ENCODE measurements at regions not wholly inside any gene's neighbourhood (a gene's known extent, or its start where the extent isn't known, plus 50 kb on each side); places are given as distances from the start of the nearest gene placed in this dataset.

DNA sequence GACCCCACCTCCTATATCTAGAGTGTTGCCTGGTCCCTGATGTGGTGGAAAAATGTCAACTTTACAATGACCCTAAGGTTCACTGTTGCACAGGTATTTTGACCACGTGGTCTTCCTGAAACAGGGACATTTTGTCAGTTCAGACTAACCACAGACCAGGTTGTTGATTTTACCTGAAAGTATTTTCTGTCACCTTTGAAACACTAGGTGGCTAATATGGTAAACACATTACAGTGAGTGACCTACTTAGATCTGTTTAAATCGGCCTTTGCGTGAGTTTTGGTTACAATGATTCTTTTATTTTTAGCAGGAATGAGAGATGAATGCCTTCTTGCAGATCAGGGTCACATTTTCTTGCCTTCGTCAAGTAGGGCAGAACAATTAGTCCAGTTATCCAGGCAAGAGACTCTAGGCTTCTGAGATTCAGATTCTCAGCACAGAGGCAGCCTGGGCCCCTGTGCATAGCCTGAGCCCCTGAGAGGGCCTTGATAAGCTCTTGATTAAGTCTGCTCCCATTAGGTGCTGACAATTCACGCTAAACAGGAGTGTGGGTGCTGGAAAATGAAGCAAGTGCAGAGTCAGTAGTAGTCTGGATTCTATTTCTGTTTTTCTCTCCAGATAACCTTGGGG, 226.2 kb downstream of the KCNS3 start:
- Histone ChIP-seq H3K36me3 (ENCODE audit: control insufficient read depth, insufficient read depth, low read length) (no peaks in the 10 kb centered on the region), H3K27me3 (ENCODE audit: control insufficient read depth, insufficient read depth, low read length) (peaks cover 2% of the 10 kb centered on the region; the same call in 1 of the 2 replicates), H3K4me2 (ENCODE audit: low read depth, low read length) (no peak overlapping the region), H2BK15ac (ENCODE audit: low read depth, low read length) (no peak overlapping the region), H3K4me1 (ENCODE audit: control insufficient read depth, insufficient read depth, low read length) (no peaks in the 10 kb centered on the region), H3K79me1 (ENCODE audit: low read depth in 1 of 2, low read length in 2 of 2) (no peaks in the 10 kb centered on the region), H3K27ac (ENCODE audit: insufficient read depth, low read length) (no peak overlapping the region), H4K20me1 (ENCODE audit: insufficient read depth, low read length) (no peaks in the 10 kb centered on the region), H3K56ac (ENCODE audit: extremely low read depth, insufficient read depth, low read length) (no peak overlapping the region), H2AFZ (replicated peaks; ENCODE audit: low read length, poor library complexity) (no peak overlapping the region), H3K23ac (ENCODE audit: low read depth, low read length) (no peak overlapping the region), H2BK20ac (ENCODE audit: low read depth, low read length) (no peak overlapping the region), H3K14ac (replicated peaks; ENCODE audit: low read depth, low read length) (no peak overlapping the region), H3K9me1 (ENCODE audit: insufficient read depth, low read length) (no peaks in the 10 kb centered on the region), H2AK5ac (ENCODE audit: low read depth, low read length) (no peak overlapping the region), H3K4me3 (ENCODE audit: insufficient read depth, low read depth, low read length) (no peak overlapping the region), H3K18ac (ENCODE audit: low read depth, low read length) (no peak overlapping the region), H3K9ac (ENCODE audit: low read depth, low read length) (no peak overlapping the region), H4K91ac (ENCODE audit: insufficient read depth, low read depth, low read length) (no peak overlapping the region), H2BK5ac (ENCODE audit: low read depth, low read length, poor library complexity, severe bottlenecking) (no peak overlapping the region), H4K8ac (ENCODE audit: low read depth in 2 of 2, low read length in 2 of 2) (no peak overlapping the region), H3K4ac (ENCODE audit: low read depth, low read length) (no peak overlapping the region), H4K5ac (ENCODE audit: low read depth, low read length) (no peak overlapping the region), H2BK120ac (ENCODE audit: low read depth, low read length) (no peak overlapping the region), H3K9me3 (ENCODE audit: control insufficient read depth, insufficient read depth, low read length) (no peaks in the 10 kb centered on the region), H2AK9ac (replicated peaks; ENCODE audit: low read depth, low read length, poor library complexity) (no peak overlapping the region)
- WGBS, 2 experiments (ENCODE audit: extremely low coverage in 2 of 2, insufficient read length in 1 of 2) = 86% methylated on average over 1 of the region's 5 CpGs; no CpG with 5 or more reads in 1 of the 2 experiments
- TF ChIP-seq MAZ (IDR thresholded peaks at IDR 0.05; ENCODE audit: borderline replicate concordance, low read depth, low read length) (no peak), POLR2A (IDR thresholded peaks at IDR 0.05; ENCODE audit: low read depth, low read length) (no peak), CHD1 (IDR thresholded peaks at IDR 0.05; ENCODE audit: low read depth, low read length) (no peak), MAFK (IDR thresholded peaks at IDR 0.05; ENCODE audit: low read depth, low read length) (no peak), BHLHE40 (IDR thresholded peaks at IDR 0.05; ENCODE audit: low read depth, low read length) (no peak), MXI1 (IDR thresholded peaks at IDR 0.05; ENCODE audit: borderline replicate concordance, low read depth, low read length) (no peak), CEBPB (IDR thresholded peaks at IDR 0.05; ENCODE audit: low read depth, low read length) (no peak), RCOR1 (IDR thresholded peaks at IDR 0.05; ENCODE audit: insufficient replicate concordance, low read length) (no peak), RAD21 (IDR thresholded peaks at IDR 0.05; ENCODE audit: low read length) (no peak), FOS (IDR thresholded peaks at IDR 0.05; ENCODE audit: low read depth, low read length) (no peak), NFE2L2 (IDR thresholded peaks at IDR 0.05; ENCODE audit: low read depth, low read length) (no peak)
- TF ChIP-seq, protein P1, sequence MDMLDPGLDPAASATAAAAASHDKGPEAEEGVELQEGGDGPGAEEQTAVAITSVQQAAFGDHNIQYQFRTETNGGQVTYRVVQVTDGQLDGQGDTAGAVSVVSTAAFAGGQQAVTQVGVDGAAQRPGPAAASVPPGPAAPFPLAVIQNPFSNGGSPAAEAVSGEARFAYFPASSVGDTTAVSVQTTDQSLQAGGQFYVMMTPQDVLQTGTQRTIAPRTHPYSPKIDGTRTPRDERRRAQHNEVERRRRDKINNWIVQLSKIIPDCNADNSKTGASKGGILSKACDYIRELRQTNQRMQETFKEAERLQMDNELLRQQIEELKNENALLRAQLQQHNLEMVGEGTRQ (IDR thresholded peaks at IDR 0.05; ENCODE audit: low read depth, low read length) = no peak
- TF ChIP-seq, protein P2, sequence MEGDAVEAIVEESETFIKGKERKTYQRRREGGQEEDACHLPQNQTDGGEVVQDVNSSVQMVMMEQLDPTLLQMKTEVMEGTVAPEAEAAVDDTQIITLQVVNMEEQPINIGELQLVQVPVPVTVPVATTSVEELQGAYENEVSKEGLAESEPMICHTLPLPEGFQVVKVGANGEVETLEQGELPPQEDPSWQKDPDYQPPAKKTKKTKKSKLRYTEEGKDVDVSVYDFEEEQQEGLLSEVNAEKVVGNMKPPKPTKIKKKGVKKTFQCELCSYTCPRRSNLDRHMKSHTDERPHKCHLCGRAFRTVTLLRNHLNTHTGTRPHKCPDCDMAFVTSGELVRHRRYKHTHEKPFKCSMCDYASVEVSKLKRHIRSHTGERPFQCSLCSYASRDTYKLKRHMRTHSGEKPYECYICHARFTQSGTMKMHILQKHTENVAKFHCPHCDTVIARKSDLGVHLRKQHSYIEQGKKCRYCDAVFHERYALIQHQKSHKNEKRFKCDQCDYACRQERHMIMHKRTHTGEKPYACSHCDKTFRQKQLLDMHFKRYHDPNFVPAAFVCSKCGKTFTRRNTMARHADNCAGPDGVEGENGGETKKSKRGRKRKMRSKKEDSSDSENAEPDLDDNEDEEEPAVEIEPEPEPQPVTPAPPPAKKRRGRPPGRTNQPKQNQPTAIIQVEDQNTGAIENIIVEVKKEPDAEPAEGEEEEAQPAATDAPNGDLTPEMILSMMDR (conservative IDR thresholded peaks at IDR 0.05; ENCODE audit: low read depth, low read length) = no peak
- ATAC-seq (ENCODE audit: low read depth) = no peak
- intact Hi-C loops (cut with micrococcal nuclease) = no loop called here
- BruUV-seq (replicated peaks) = no TSS peak
- in situ Hi-C loops (cut with MboI; ENCODE audit: low sequenced_read_pairs) = no loop called here
- ChIA-PET CTCF (no interaction called here), POLR2A (ENCODE audit: unreplicated experiment) (no interaction called here)
- DNase-seq = no peak
- dilution Hi-C loops (cut with HindIII; ENCODE audit: low sequenced_read_pairs, unreplicated experiment) = no loop called here

All from IMR-90 (cell line).